Upper lobe of left lung (tissue), 6 donors: ENCODE measurements at regions not wholly inside any gene's neighbourhood (a gene's known extent, or its start where the extent isn't known, plus 50 kb on each side); places are given as distances from the start of the nearest gene placed in this dataset.

ENCODE experiments used
- ATAC-seq, 2 donors: fragments of 200-7000 bp; cut with Tn5 transposase; one replicate each; pipeline ENCODE4 v1.9.1; 2022; ENCODE audit warnings: mild to moderate bottlenecking in 2 of 2, moderate library complexity in 2 of 2; ENCODE audit not compliant: low FRiP score in 2 of 2
- DNase-seq, 2 donors: peaks; one replicate each; pipeline ENCODE4 v3.0.0-alpha.2; 2019 to 2020
- H3K27ac ChIP-seq, 4 donors: fragments of 200-600 bp; sonication (generic); one replicate each; pipeline ENCODE4 v1.5.1; 2016 to 2019
- H3K27me3 ChIP-seq, 4 donors: fragments of 200-600 bp; sonication (generic); one replicate each; pipeline ENCODE4 v1.5.1; 2017 to 2019
- H3K36me3 ChIP-seq, 4 donors: fragments of 200-600 bp; sonication (generic); one replicate each; pipeline ENCODE4 v1.5.1; 2016 to 2019
- H3K4me1 ChIP-seq, 4 donors: fragments of 200-600 bp; sonication (generic); one replicate each; pipeline ENCODE4 v1.5.1; 2018 to 2019
- H3K4me3 ChIP-seq, 4 donors: fragments of 200-600 bp; sonication (generic); one replicate each; pipeline ENCODE4 v1.5.1; 2017 to 2019; ENCODE audit warnings: mild to moderate bottlenecking in 2 of 4, moderate library complexity in 1 of 4
- H3K9me3 ChIP-seq, 4 donors: fragments of 200-600 bp; sonication (generic); one replicate each; pipeline ENCODE4 v1.5.1; 2018 to 2019
- CTCF ChIP-seq, 6 experiments: fragments of 450-650 bp in 4 of 6; fragments of 200-600 bp in 2 of 6; sonication (generic) in 2 of 6; IDR thresholded peaks; one replicate each; pipeline ENCODE4 v1.5.1; 2016 to 2019; ENCODE audit warnings: antibody characterized with exemption in 6 of 6
- EP300 ChIP-seq, 4 donors: sonication (generic); formaldehyde crosslinking; IDR thresholded peaks; one replicate each; pipeline ENCODE4 v1.5.1; 2017; ENCODE audit warnings: antibody characterized with exemption in 4 of 4, control low read depth in 2 of 4
- POLR2A ChIP-seq, 4 donors: fragments of 450-650 bp; IDR thresholded peaks; one replicate each; pipeline ENCODE4 v1.5.1; 2016 to 2017; ENCODE audit warnings: antibody characterized with exemption in 4 of 4, mild to moderate bottlenecking in 2 of 4
- POLR2AphosphoS5 ChIP-seq, 2 donors: sonication (generic); formaldehyde crosslinking; IDR thresholded peaks; one replicate each; pipeline ENCODE4 v1.5.1; 2017; ENCODE audit warnings: antibody characterized with exemption in 2 of 2
- WGBS, 2 donors: methylation state at CpG; one replicate each; pipeline ENCODE4 v1.1.5; 2017 to 2018; 5-methylcytosine and 5-hydroxymethylcytosine counted together
- donor health status: DM: no; HTN: no; CAD: no; lungs with moderate emphysema.
- donor health status: DM: no; HTN: yes; CAD: no; lungs with severe emphysema.

- no peak for ATAC-seq
- no peaks in the 10 kb centered on the region for H3K4me1 ChIP-seq
- H3K4me3 ChIP-seq: no peak overlapping the region
- 74 to 87% methylated on average over 4 of the region's 4 CpGs for WGBS, 2 donors
- DNase-seq: no peak
- H3K36me3 ChIP-seq: no peaks in the 10 kb centered on the region
- TF ChIP-seq POLR2A (IDR thresholded peaks at IDR 0.05) (no peak), CTCF (IDR thresholded peaks at IDR 0.05) (no peak), POLR2AphosphoS5 (IDR thresholded peaks at IDR 0.05) (no peak), EP300 (IDR thresholded peaks at IDR 0.05) (no peak)
- no peaks in the 10 kb centered on the region for H3K9me3 ChIP-seq
- no peak overlapping the region for H3K27ac ChIP-seq
- H3K27me3 ChIP-seq: no peaks in the 10 kb centered on the region
These were observed 85.4 kb upstream of the CPO start for GRCh38 chr2:206853915-206854314.

GRCh38 chr2:206855585-206856433 is 83.5 kb upstream of the CPO start:
- DNase-seq (peak in 1 of 2 donors; percentile 21), ATAC-seq (no peak)
- Histone ChIP-seq H3K9me3 (no peaks in the 10 kb centered on the region), H3K4me1 (no peaks in the 10 kb centered on the region), H3K27ac (no peak overlapping the region), H3K27me3 (no peaks in the 10 kb centered on the region), H3K4me3 (no peak overlapping the region), H3K36me3 (no peaks in the 10 kb centered on the region)
- TF ChIP-seq EP300 (IDR thresholded peaks at IDR 0.05) (no peak), CTCF (IDR thresholded peaks at IDR 0.05) (no peak), POLR2A (IDR thresholded peaks at IDR 0.05) (no peak)
- WGBS, 2 donors: 87 to 88% methylated on average over 4 to 10 of the region's 10 CpGs

- no peaks in the 10 kb centered on the region for H3K27me3 ChIP-seq
- TF ChIP-seq CTCF (IDR thresholded peaks at IDR 0.05) (no peak), POLR2A (IDR thresholded peaks at IDR 0.05) (no peak), POLR2AphosphoS5 (IDR thresholded peaks at IDR 0.05) (no peak), EP300 (IDR thresholded peaks at IDR 0.05) (no peak)
- no peak overlapping the region for H3K4me3 ChIP-seq
- H3K27ac ChIP-seq: no peak overlapping the region
- no peaks in the 10 kb centered on the region for H3K9me3 ChIP-seq
- H3K4me1 ChIP-seq: no peaks in the 10 kb centered on the region
- ATAC-seq (peak in 1 of 2 donors; percentile 23), DNase-seq (no peak)
- H3K36me3 ChIP-seq: no peaks in the 10 kb centered on the region
These were observed 82.8 kb upstream of the CPO start for GRCh38 chr2:206856513-206856912.

GRCh38 chr2:206858687-206859329 is 80.5 kb upstream of the CPO start:
- WGBS, 2 donors: 52 to 68% methylated on average over 4 of the region's 4 CpGs
- H3K27ac ChIP-seq: no peak overlapping the region
- ATAC-seq: no peak
- no peaks in the 10 kb centered on the region for H3K36me3 ChIP-seq
- no peak for TF ChIP-seq EP300 (IDR thresholded peaks at IDR 0.05)
- TF ChIP-seq CTCF (IDR thresholded peaks at IDR 0.05): no peak
- no peaks in the 10 kb centered on the region for H3K4me1 ChIP-seq
- no peak overlapping the region for H3K4me3 ChIP-seq
- DNase-seq: no peak
- no peaks in the 10 kb centered on the region for H3K27me3 ChIP-seq
- no peaks in the 10 kb centered on the region for H3K9me3 ChIP-seq

- no peaks in the 10 kb centered on the region for H3K27me3 ChIP-seq
These were observed 80.0 kb upstream of the CPO start for GRCh38 chr2:206859330-206859739.

More at GRCh38 chr2:206859330-206859739, 80.0 kb upstream of the CPO start:
- TF ChIP-seq CTCF (IDR thresholded peaks at IDR 0.05): no peak
- no peak for TF ChIP-seq POLR2AphosphoS5 (IDR thresholded peaks at IDR 0.05)
- no peak for TF ChIP-seq EP300 (IDR thresholded peaks at IDR 0.05)
- no peak for TF ChIP-seq POLR2A (IDR thresholded peaks at IDR 0.05)
- DNase-seq (no peak), ATAC-seq (no peak)
- no peak overlapping the region for H3K27ac ChIP-seq
- H3K4me3 ChIP-seq: no peak overlapping the region
- no peaks in the 10 kb centered on the region for H3K36me3 ChIP-seq
- WGBS, 2 donors: 73 to 77% methylated on average over 5 of the region's 5 CpGs
- H3K4me1 ChIP-seq: no peaks in the 10 kb centered on the region
- no peaks in the 10 kb centered on the region for H3K9me3 ChIP-seq
